RWPE1 (cell line): ENCODE measurements at regions not wholly inside any gene's neighbourhood (a gene's known extent, or its start where the extent isn't known, plus 50 kb on each side); places are given as distances from the start of the nearest gene placed in this dataset.

ENCODE experiments used
- CTCF ChIA-PET: fragments of 350-600 bp; sonication (Branson Sonifier 250); formaldehyde crosslinking; extraction: SDS; loops from one replicate; lab custom pipeline; 2021; lab: Yijun Ruan, JAX
- POLR2A ChIA-PET: fragments of 400-600 bp; formaldehyde crosslinking; extraction: SDS; loops from one replicate; lab custom pipeline; 2020; ENCODE audit warnings: antibody characterized with exemption; ENCODE audit not compliant: low non-redundant PET; lab: Yijun Ruan, JAX
- DNase-seq: peaks from one replicate; pipeline ENCODE4 v3.0.0; 2012; ENCODE audit warnings: low spot score
- H3K27ac ChIP-seq: fragments of 450-650 bp; 2 replicates; pipeline ENCODE4 v1.5.1; 2017
- TF ChIP-seq, protein P1 (sequence below): fragments of 450-650 bp; conservative IDR thresholded peaks from 2 replicates; pipeline ENCODE4 v1.5.1; 2017; ENCODE audit warnings: low read depth, mild to moderate bottlenecking

DNA sequence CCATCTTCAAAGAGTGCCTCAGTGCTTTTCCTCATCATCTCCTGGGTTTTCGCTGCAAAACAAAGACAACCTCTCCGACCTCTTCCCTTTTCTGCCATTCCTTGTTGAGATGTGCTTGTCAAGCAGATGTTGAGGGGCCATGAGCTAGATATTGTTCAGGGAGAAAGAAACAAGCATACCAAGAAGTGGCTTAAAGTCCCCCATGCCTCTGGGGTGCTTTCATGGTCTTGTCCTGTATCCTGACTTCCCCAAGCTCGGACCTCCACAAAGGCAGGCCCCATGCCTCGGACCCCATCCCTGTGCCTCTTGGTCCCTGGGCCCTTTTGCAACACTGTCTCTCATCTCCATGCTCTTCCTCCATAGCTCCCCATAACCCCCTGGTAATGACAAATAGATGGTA, 103.8 kb downstream of the C1orf94 start:
- H3K27ac ChIP-seq: no peak overlapping the region
- ChIA-PET CTCF (interaction anchor here (1.0 kb wide), 1 partner anchor 94 kb away, joined by 3 read pairs; no protein-coding TSS in a partner anchor), POLR2A (no interaction called here)
- TF ChIP-seq, protein P1, sequence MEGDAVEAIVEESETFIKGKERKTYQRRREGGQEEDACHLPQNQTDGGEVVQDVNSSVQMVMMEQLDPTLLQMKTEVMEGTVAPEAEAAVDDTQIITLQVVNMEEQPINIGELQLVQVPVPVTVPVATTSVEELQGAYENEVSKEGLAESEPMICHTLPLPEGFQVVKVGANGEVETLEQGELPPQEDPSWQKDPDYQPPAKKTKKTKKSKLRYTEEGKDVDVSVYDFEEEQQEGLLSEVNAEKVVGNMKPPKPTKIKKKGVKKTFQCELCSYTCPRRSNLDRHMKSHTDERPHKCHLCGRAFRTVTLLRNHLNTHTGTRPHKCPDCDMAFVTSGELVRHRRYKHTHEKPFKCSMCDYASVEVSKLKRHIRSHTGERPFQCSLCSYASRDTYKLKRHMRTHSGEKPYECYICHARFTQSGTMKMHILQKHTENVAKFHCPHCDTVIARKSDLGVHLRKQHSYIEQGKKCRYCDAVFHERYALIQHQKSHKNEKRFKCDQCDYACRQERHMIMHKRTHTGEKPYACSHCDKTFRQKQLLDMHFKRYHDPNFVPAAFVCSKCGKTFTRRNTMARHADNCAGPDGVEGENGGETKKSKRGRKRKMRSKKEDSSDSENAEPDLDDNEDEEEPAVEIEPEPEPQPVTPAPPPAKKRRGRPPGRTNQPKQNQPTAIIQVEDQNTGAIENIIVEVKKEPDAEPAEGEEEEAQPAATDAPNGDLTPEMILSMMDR: no peak
- DNase-seq: no peak

DNA sequence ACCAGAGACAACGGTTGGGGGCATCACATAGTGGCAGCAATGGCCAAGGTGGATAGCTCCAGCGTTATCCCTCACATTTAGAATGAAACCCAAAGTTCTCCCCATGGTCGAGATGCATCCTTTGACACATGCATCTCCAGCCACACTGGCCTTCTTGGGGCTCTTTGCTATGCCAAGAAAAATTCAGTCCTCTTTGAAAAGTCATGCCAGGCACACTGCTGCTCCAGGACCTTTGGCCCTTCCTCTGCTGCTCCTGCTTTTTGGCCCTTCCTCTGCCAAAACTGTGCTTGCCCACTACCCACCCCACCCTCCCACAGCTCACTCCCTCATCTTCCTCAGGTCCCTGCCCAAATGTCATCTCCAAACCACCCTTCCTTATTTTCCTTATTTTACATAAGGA, 106.4 kb downstream of the C1orf94 start:
- H3K27ac ChIP-seq: no peak overlapping the region
- ChIA-PET CTCF (no interaction called here), POLR2A (no interaction called here)
- DNase-seq: no peak
- TF ChIP-seq, protein P1: no peak

DNA sequence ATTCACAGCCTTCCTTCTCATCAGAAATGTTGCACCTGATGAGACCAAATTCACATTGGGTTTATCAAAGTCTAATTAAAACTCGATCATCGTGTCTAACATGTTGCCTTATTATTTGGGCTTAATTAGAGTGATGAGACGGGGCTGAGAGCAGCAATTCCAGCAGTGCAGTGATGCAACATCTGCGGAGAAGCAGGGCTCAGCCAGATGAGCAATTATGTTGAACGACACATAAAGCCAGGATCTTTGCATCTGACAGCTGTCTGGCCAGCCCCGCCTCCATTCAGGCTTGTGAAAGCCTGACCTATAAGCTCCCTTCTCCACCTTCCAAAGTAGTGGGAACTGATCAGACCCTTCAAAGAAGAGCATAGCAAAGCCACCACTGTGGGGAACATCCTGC, 109.8 kb downstream of the C1orf94 start:
- no peak overlapping the region for H3K27ac ChIP-seq
- POLR2A ChIA-PET: no interaction called here
- CTCF ChIA-PET: no interaction called here
- TF ChIP-seq, protein P1: no peak
- DNase-seq: no peak

DNA sequence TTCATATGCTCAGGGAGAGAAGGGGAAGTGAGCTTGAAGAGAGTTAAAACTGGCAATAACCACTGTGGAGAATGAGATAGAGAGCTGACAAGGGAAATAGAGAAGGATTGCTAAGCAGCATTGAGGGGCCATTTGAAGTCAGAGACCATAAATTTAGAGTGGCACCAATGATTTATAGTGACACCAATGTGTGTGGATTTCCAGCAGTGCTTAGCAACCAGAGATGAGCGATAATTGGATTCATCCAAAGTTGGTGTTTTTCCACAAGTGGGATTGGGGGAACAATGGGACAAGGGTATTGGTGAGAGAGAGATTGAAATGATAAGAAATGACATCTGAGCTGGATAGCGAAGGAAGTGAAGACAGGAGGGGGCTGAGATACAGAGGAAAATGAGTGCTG, 114.1 kb downstream of the C1orf94 start:
- ChIA-PET CTCF (no interaction called here), POLR2A (no interaction called here)
- H3K27ac ChIP-seq: no peak overlapping the region
- no peak for DNase-seq
- TF ChIP-seq, protein P1: no peak

DNA sequence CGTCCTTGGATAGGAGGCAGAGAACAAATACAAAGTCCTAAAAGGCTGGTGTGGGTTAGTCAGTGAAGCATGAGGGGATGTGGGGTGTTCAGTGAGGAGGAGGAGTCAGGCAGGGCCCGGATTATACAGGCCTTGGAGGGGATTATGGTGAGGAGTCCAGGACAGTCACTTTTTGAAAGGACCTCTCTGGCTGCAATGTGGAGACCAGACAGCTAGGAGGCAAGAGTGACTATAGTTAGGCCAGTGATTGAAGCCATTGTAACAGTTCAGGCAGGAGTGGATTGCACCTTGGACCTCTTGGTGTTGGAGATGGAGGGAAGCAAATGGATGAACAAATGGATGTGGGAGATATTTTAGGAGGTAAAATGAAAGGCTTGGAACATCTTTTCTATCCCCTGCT, 115.8 kb downstream of the C1orf94 start:
- CTCF ChIA-PET: no interaction called here
- H3K27ac ChIP-seq: no peak overlapping the region
- DNase-seq: no peak
- TF ChIP-seq, protein P1: no peak
- POLR2A ChIA-PET: no interaction called here

DNA sequence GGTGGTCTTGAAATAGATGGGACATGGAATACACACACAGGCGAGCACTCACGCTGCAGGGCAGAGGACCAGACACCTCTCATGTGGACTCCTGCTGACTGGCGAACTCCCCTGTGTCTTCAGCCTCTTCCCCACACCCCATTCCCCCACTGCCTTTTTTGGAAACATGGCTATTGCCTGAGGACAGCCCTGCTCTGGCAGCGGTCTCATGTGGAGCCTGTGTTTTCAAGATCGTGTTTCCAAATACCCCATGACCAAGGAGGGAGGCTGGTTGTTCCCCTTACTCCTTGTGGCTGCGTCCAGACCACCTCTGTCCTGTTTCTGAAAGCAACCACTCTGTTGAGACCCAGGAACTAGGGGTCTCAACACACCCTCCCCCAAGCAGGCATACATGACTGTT, 119.4 kb downstream of the C1orf94 start:
- ChIA-PET POLR2A (no interaction called here), CTCF (no interaction called here)
- DNase-seq: no peak
- no peak overlapping the region for H3K27ac ChIP-seq
- TF ChIP-seq, protein P1: no peak

DNA sequence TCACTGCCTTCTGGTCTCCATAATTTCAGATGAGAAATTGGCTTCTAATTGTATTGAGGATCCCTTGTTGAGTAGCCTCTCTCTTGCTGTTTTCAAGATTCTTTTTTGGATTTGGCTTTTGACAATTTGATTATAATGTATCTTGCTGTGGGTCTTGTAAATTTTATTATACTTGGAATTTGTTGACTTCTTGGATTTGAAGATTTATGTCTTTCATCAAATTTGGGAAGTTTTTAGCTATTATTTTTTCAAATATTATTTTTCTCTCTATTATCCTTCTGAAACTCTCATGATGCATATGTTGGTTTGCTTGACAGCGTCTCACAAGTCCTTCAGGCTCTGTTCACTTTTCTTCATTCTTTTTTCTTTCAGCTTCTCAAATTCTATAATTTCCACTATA, 126.1 kb downstream of the C1orf94 start:
- H3K27ac ChIP-seq: no peak overlapping the region
- POLR2A ChIA-PET: no interaction called here
- no peak for DNase-seq
- CTCF ChIA-PET: no interaction called here
- TF ChIP-seq, protein P1: no peak
